ENCODE measurements at regions not wholly inside any gene's neighbourhood (a gene's known extent, or its start where the extent isn't known, plus 50 kb on each side); places are given as distances from the start of the nearest gene placed in this dataset.

GRCh38 chr12:84508851-84509260, 403.7 kb downstream of the SLC6A15 start:
- intact Hi-C loops (cut with micrococcal nuclease; ENCODE audit: unreplicated experiment): loop anchor here (2.0 to 10.0 kb wide), 3 partner anchors 110 to 1984 kb away; no protein-coding TSS in a partner anchor
- H3K4me1 Mint-ChIP-seq (ENCODE audit: low read depth, unreplicated experiment): peaks cover 17% of the 10 kb centered on the region
- no peak overlapping the region for H3K4me3 Mint-ChIP-seq (ENCODE audit: low read depth, unreplicated experiment)
- no peaks in the 10 kb centered on the region for H3K9me3 Mint-ChIP-seq (ENCODE audit: low read depth, unreplicated experiment)
- no peak for DNase-seq
- no TSS peak for BruUV-seq (replicated peaks)
- H3K27me3 Mint-ChIP-seq (ENCODE audit: unreplicated experiment): no peaks in the 10 kb centered on the region
- TF ChIP-seq CTCF (IDR thresholded peaks at IDR 0.05; ENCODE audit: unreplicated experiment): no peak
- H3K27ac Mint-ChIP-seq (ENCODE audit: unreplicated experiment): no peak overlapping the region
- CTCF ChIA-PET: no interaction called here
- no peaks in the 10 kb centered on the region for H3K36me3 Mint-ChIP-seq (ENCODE audit: insufficient read depth, unreplicated experiment)

- peak; percentile 24 for DNase-seq
- peaks cover 19% of the 10 kb centered on the region for H3K4me1 Mint-ChIP-seq (ENCODE audit: low read depth, unreplicated experiment)
- H3K27me3 Mint-ChIP-seq (ENCODE audit: unreplicated experiment): no peaks in the 10 kb centered on the region
- no peak overlapping the region for H3K27ac Mint-ChIP-seq (ENCODE audit: unreplicated experiment)
- intact Hi-C loops (cut with micrococcal nuclease; ENCODE audit: unreplicated experiment): loop anchor here (2.0 to 10.0 kb wide), 3 partner anchors 111 to 1983 kb away; no protein-coding TSS in a partner anchor
- H3K4me3 Mint-ChIP-seq (ENCODE audit: low read depth, unreplicated experiment): no peak overlapping the region
- no peak for TF ChIP-seq CTCF (IDR thresholded peaks at IDR 0.05; ENCODE audit: unreplicated experiment)
- no TSS peak for BruUV-seq (replicated peaks)
- H3K36me3 Mint-ChIP-seq (ENCODE audit: insufficient read depth, unreplicated experiment): no peaks in the 10 kb centered on the region
- no peaks in the 10 kb centered on the region for H3K9me3 Mint-ChIP-seq (ENCODE audit: low read depth, unreplicated experiment)
- CTCF ChIA-PET: no interaction called here
These were observed 404.4 kb downstream of the SLC6A15 start for GRCh38 chr12:84507956-84508850.

GRCh38 chr12:84506282-84506681, 406.3 kb downstream of the SLC6A15 start:
- BruUV-seq (replicated peaks): no TSS peak
- H3K36me3 Mint-ChIP-seq (ENCODE audit: insufficient read depth, unreplicated experiment): no peaks in the 10 kb centered on the region
- no peak for TF ChIP-seq CTCF (IDR thresholded peaks at IDR 0.05; ENCODE audit: unreplicated experiment)
- intact Hi-C loops (cut with micrococcal nuclease; ENCODE audit: unreplicated experiment): loop anchor here (5.0 to 10.0 kb wide), 2 partner anchors 336 to 1981 kb away; no protein-coding TSS in a partner anchor
- no peaks in the 10 kb centered on the region for H3K27me3 Mint-ChIP-seq (ENCODE audit: unreplicated experiment)
- CTCF ChIA-PET: interaction anchor here (0.6 kb wide), 1 partner anchor 1461 kb away, joined by 3 read pairs; no protein-coding TSS in a partner anchor
- DNase-seq: no peak
- no peak overlapping the region for H3K4me3 Mint-ChIP-seq (ENCODE audit: low read depth, unreplicated experiment)
- H3K9me3 Mint-ChIP-seq (ENCODE audit: low read depth, unreplicated experiment): no peaks in the 10 kb centered on the region
- peaks cover 32% of the 10 kb centered on the region for H3K4me1 Mint-ChIP-seq (ENCODE audit: low read depth, unreplicated experiment)
- H3K27ac Mint-ChIP-seq (ENCODE audit: unreplicated experiment): no peak overlapping the region

- H3K36me3 Mint-ChIP-seq (ENCODE audit: insufficient read depth, unreplicated experiment): no peaks in the 10 kb centered on the region
- H3K4me1 Mint-ChIP-seq (ENCODE audit: low read depth, unreplicated experiment): peaks cover 21% of the 10 kb centered on the region
- CTCF ChIA-PET: interaction anchor here (0.5 to 1.1 kb wide), 2 partner anchors 1026 to 1817 kb away, joined by 3 to 8 read pairs; partner anchors contain the start of gene TMTC2
- H3K4me3 Mint-ChIP-seq (ENCODE audit: low read depth, unreplicated experiment): no peak overlapping the region
- intact Hi-C loops (cut with micrococcal nuclease; ENCODE audit: unreplicated experiment): loop anchor here (2.0 to 10.0 kb wide), 3 partner anchors 676 to 1978 kb away; no protein-coding TSS in a partner anchor
- H3K27ac Mint-ChIP-seq (ENCODE audit: unreplicated experiment): no peak overlapping the region
- peak; percentile 62 for TF ChIP-seq CTCF (IDR thresholded peaks at IDR 0.05; ENCODE audit: unreplicated experiment)
- H3K9me3 Mint-ChIP-seq (ENCODE audit: low read depth, unreplicated experiment): no peaks in the 10 kb centered on the region
- BruUV-seq (replicated peaks): no TSS peak
- DNase-seq: peak; percentile 63
- no peaks in the 10 kb centered on the region for H3K27me3 Mint-ChIP-seq (ENCODE audit: unreplicated experiment)
These were observed 409.5 kb downstream of the SLC6A15 start for GRCh38 chr12:84502907-84503787.
